ENCODE measurements at regions not wholly inside any gene's neighbourhood (a gene's known extent, or its start where the extent isn't known, plus 50 kb on each side); places are given as distances from the start of the nearest gene placed in this dataset.

GRCh38 chr2:201959626-201960025 is 74.0 kb upstream of the FZD7 start:
- H3K4me1 Mint-ChIP-seq: peaks cover 48% of the 10 kb centered on the region
- Histone ChIP-seq H3K4me1 (peaks cover 34% of the 10 kb centered on the region), H3K9me3 (ENCODE audit: low read depth) (no peaks in the 10 kb centered on the region), H3K27me3 (no peaks in the 10 kb centered on the region), H2AFZ (replicated peaks) (no peak overlapping the region), H3K4me2 (no peak overlapping the region), H3K4me3 (no peak overlapping the region), H3K79me2 (ENCODE audit: low read depth) (no peaks in the 10 kb centered on the region), H3K9ac (no peak overlapping the region), H3K36me3 (no peaks in the 10 kb centered on the region), H3K27ac (no peak overlapping the region), H4K20me1 (ENCODE audit: low read depth) (no peaks in the 10 kb centered on the region), H3F3A (ENCODE audit: low read depth) (peaks cover 25% of the 10 kb centered on the region)
- H3K27me3 Mint-ChIP-seq (ENCODE audit: insufficient read depth, low read depth): peaks cover 9% of the 10 kb centered on the region
- TF ChIP-seq CTCF (IDR thresholded peaks at IDR 0.05) (no peak), EZH2phosphoT487 (IDR thresholded peaks at IDR 0.05) (no peak), EZH2 (IDR thresholded peaks at IDR 0.05) (no peak)
- DNase-seq (ENCODE audit: low spot score): no peak
- no peaks in the 10 kb centered on the region for H3K9me3 Mint-ChIP-seq
- no peaks in the 10 kb centered on the region for H3K36me3 Mint-ChIP-seq
- no peak overlapping the region for H3K27ac Mint-ChIP-seq
- H3K4me3 Mint-ChIP-seq: no peak overlapping the region

- no peak overlapping the region for H3K27ac Mint-ChIP-seq
- no peaks in the 10 kb centered on the region for H3K27me3 ChIP-seq
- H3K4me1 Mint-ChIP-seq: peaks cover 46% of the 10 kb centered on the region
Observed at GRCh38 chr2:201960305-201960704, 73.3 kb upstream of the FZD7 start.

GRCh38 chr2:201961401-201961800 is 72.3 kb upstream of the FZD7 start:
- Mint-ChIP-seq H3K27me3 (ENCODE audit: insufficient read depth, low read depth) (peaks cover 9% of the 10 kb centered on the region), H3K4me1 (peaks cover 39% of the 10 kb centered on the region), H3K36me3 (no peaks in the 10 kb centered on the region), H3K4me3 (no peak overlapping the region), H3K9me3 (no peaks in the 10 kb centered on the region), H3K27ac (no peak overlapping the region)
- Histone ChIP-seq H4K20me1 (ENCODE audit: low read depth) (no peaks in the 10 kb centered on the region), H3K36me3 (no peaks in the 10 kb centered on the region), H3K4me1 (peaks cover 35% of the 10 kb centered on the region), H3K9me3 (ENCODE audit: low read depth) (no peaks in the 10 kb centered on the region), H3K27ac (no peak overlapping the region), H3K79me2 (ENCODE audit: low read depth) (no peaks in the 10 kb centered on the region), H3F3A (ENCODE audit: low read depth) (peaks cover 29% of the 10 kb centered on the region), H2AFZ (replicated peaks) (no peak overlapping the region), H3K27me3 (no peaks in the 10 kb centered on the region), H3K4me3 (no peak overlapping the region), H3K4me2 (no peak overlapping the region), H3K9ac (no peak overlapping the region)
- TF ChIP-seq EZH2phosphoT487 (IDR thresholded peaks at IDR 0.05): no peak
- no peak for TF ChIP-seq EZH2 (IDR thresholded peaks at IDR 0.05)
- TF ChIP-seq CTCF (IDR thresholded peaks at IDR 0.05): no peak
- no peak for DNase-seq (ENCODE audit: low spot score)

More at GRCh38 chr2:201960305-201960704, 73.3 kb upstream of the FZD7 start:
- TF ChIP-seq EZH2phosphoT487 (IDR thresholded peaks at IDR 0.05): no peak
- TF ChIP-seq CTCF (IDR thresholded peaks at IDR 0.05): no peak
- TF ChIP-seq EZH2 (IDR thresholded peaks at IDR 0.05): no peak
- peaks cover 25% of the 10 kb centered on the region for H3F3A ChIP-seq (ENCODE audit: low read depth)
- no peak overlapping the region for H2AFZ ChIP-seq (replicated peaks)
- peaks cover 34% of the 10 kb centered on the region for H3K4me1 ChIP-seq
- H3K79me2 ChIP-seq (ENCODE audit: low read depth): no peaks in the 10 kb centered on the region
- H3K9ac ChIP-seq: no peak overlapping the region
- H3K9me3 Mint-ChIP-seq: no peaks in the 10 kb centered on the region
- no peak overlapping the region for H3K27ac ChIP-seq
- peaks cover 9% of the 10 kb centered on the region for H3K27me3 Mint-ChIP-seq (ENCODE audit: insufficient read depth, low read depth)
- no peaks in the 10 kb centered on the region for H3K36me3 Mint-ChIP-seq
- H3K36me3 ChIP-seq: no peaks in the 10 kb centered on the region
- no peaks in the 10 kb centered on the region for H4K20me1 ChIP-seq (ENCODE audit: low read depth)
- DNase-seq (ENCODE audit: low spot score): no peak
- H3K9me3 ChIP-seq (ENCODE audit: low read depth): no peaks in the 10 kb centered on the region
- no peak overlapping the region for H3K4me2 ChIP-seq
- no peak overlapping the region for H3K4me3 ChIP-seq
- H3K4me3 Mint-ChIP-seq: no peak overlapping the region

Data from neural progenitor cell (in vitro differentiated cells).